ENCODE measurements at regions not wholly inside any gene's neighbourhood (a gene's known extent, or its start where the extent isn't known, plus 50 kb on each side); places are given as distances from the start of the nearest gene placed in this dataset.

GRCh38 chr20:53776858-53777257 is 183.2 kb upstream of the ZNF217 start:
- TF ChIP-seq CTCF (IDR thresholded peaks at IDR 0.05; ENCODE audit: insufficient read depth, low read length, poor library complexity, severe bottlenecking), result no peak
- TF ChIP-seq EZH2phosphoT487 (conservative IDR thresholded peaks at IDR 0.05; ENCODE audit: low read length), result no peak

Measured in SU-DHL-6 (cell line).